Large intestine (tissue), 3 donors: ENCODE measurements at regions not wholly inside any gene's neighbourhood (a gene's known extent, or its start where the extent isn't known, plus 50 kb on each side); places are given as distances from the start of the nearest gene placed in this dataset.

Experiments
- DNase-seq, 2 donors: peaks; one replicate each; pipeline versions ENCODE4 v3.0.0 to v3.0.0-alpha.2; 2013
- H3K27ac ChIP-seq: one replicate; pipeline ENCODE4 v1.5.1; 2013; ENCODE audit warnings: low read length
- H3K27me3 ChIP-seq: 2 replicates; pipeline ENCODE4 v1.6.1; 2013; ENCODE audit warnings: low read length; ENCODE audit not compliant: control insufficient read depth, insufficient read depth
- H3K36me3 ChIP-seq: 2 replicates; pipeline ENCODE4 v1.6.1; 2013; ENCODE audit warnings: low read length; ENCODE audit not compliant: control insufficient read depth, insufficient read depth
- H3K4me1 ChIP-seq: one replicate; pipeline ENCODE4 v1.6.1; 2013; ENCODE audit warnings: low read length; ENCODE audit not compliant: control insufficient read depth, insufficient read depth
- H3K4me3 ChIP-seq: one replicate; pipeline ENCODE4 v1.5.1; 2013; ENCODE audit warnings: low read length
- H3K9me3 ChIP-seq: one replicate; pipeline ENCODE4 v1.6.1; 2013; ENCODE audit warnings: mild to moderate bottlenecking, low read depth, low read length, moderate library complexity; ENCODE audit not compliant: control insufficient read depth
- WGBS: methylation state at CpG from one replicate; pipeline ENCODE4 v1.1.5; 2013; ENCODE audit warnings: low lambda C conversion rate; ENCODE audit not compliant: insufficient coverage; 5-methylcytosine and 5-hydroxymethylcytosine counted together

DNA sequence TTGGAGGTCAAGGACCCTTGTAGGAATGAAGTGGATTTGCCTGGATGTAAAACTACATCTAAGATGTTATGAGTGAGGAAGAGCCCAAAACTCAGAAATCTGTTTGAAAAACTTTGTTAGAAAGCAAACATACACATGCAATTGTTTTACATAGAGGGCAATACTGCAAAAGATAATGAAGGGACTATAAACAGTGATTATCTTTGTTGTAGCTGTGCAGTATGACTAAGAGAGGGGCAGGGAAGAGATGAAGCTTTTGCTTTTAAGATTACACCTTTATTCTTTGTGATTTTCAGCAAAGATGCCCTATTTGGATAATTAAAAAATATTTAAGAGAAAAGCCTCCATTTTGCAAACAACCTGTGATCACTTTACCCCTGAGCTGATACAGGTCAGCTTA is 839.9 kb upstream of the RBFOX1 start:
- Histone ChIP-seq H3K27me3 (no peaks in the 10 kb centered on the region), H3K27ac (no peak overlapping the region), H3K36me3 (no peaks in the 10 kb centered on the region), H3K4me1 (peaks cover 11% of the 10 kb centered on the region), H3K4me3 (no peak overlapping the region), H3K9me3 (no peaks in the 10 kb centered on the region)
- DNase-seq, result peak; percentile 2 to 28

DNA sequence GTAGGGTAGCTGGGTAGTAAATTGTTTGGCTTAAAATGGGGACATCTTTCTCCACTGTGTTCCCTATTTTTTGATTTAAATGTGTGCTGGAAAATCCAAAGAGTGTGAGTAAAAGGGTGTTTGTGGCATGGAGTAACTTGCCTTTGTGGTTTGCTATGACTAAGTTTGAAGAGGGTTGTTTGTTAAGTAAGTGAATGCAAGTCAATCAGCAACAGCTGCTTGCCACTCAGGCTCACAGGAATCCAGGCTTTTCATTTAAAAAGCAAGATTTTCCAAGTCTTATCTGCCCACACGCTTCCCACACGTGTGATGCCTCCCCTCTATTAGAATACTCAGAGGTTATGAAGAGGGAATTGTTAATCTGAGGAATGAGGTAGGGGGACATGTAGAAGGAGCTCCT is 847.7 kb upstream of the RBFOX1 start:
- no CpG with 5 or more reads among the region's 2 CpGs for WGBS
- no peaks in the 10 kb centered on the region for H3K4me1 ChIP-seq
- H3K9me3 ChIP-seq, result no peaks in the 10 kb centered on the region
- no peak for DNase-seq
- H3K4me3 ChIP-seq, result no peak overlapping the region
- H3K27ac ChIP-seq, result no peak overlapping the region
- peaks cover 31% of the 10 kb centered on the region for H3K27me3 ChIP-seq
- no peaks in the 10 kb centered on the region for H3K36me3 ChIP-seq

DNA sequence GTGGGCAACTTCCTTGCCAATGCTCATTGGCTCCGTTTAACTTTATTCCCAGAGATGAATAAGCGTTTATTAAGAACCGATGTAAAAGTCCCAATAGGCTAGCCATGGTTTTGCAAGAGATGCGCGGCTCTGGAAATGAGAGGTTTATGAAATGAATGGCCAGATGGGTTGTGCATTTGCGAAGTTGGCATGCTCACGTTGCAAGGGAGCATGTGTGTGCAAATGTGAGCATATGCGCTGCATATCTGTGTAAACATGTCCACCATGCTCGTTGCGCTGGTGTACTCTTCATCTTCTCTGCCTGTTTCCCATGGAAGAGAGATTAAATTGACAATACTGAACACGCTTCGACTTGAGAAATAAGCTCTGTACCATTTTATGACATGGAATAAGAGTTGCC is 848.6 kb upstream of the RBFOX1 start:
- no peak overlapping the region for H3K27ac ChIP-seq
- H3K4me3 ChIP-seq, result no peak overlapping the region
- no peaks in the 10 kb centered on the region for H3K36me3 ChIP-seq
- DNase-seq, result no peak
- WGBS, result no CpG with 5 or more reads among the region's 12 CpGs
- H3K9me3 ChIP-seq, result no peaks in the 10 kb centered on the region
- H3K4me1 ChIP-seq, result no peaks in the 10 kb centered on the region
- peaks cover 31% of the 10 kb centered on the region for H3K27me3 ChIP-seq

DNA sequence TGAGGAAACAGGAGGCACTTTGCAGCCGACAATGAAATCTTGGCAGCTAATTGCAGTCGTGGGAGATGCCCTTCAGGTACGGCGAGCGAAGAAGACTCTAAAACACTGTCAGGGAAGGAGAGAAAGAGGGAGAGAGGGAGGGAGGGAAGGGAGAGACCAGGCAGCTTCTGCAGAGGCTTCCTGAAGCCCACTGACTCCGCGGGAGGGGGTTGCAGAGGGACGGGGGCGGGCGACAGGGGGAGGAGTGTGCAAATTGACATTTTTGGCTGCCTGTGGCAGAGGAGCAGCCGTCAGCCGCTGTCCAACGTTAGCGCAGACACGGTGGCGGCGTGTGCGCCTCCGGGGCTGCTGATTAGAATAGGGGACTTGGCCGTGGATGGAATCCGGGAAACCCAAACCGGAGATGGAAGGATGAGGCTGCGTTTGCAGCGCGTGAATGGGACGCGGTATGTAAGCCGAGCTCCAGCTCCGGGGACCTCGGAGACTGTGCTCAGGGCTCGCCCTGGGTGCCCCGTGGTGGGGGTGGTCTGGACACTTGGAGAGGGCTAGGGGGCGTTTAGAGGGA is 849.1 kb upstream of the RBFOX1 start:
- H3K27ac ChIP-seq, result no peak overlapping the region
- H3K4me1 ChIP-seq, result no peaks in the 10 kb centered on the region
- H3K36me3 ChIP-seq, result no peaks in the 10 kb centered on the region
- H3K9me3 ChIP-seq, result no peaks in the 10 kb centered on the region
- H3K27me3 ChIP-seq, result peaks cover 31% of the 10 kb centered on the region
- WGBS, result no CpG with 5 or more reads among the region's 33 CpGs
- H3K4me3 ChIP-seq, result no peak overlapping the region
- no peak for DNase-seq

DNA sequence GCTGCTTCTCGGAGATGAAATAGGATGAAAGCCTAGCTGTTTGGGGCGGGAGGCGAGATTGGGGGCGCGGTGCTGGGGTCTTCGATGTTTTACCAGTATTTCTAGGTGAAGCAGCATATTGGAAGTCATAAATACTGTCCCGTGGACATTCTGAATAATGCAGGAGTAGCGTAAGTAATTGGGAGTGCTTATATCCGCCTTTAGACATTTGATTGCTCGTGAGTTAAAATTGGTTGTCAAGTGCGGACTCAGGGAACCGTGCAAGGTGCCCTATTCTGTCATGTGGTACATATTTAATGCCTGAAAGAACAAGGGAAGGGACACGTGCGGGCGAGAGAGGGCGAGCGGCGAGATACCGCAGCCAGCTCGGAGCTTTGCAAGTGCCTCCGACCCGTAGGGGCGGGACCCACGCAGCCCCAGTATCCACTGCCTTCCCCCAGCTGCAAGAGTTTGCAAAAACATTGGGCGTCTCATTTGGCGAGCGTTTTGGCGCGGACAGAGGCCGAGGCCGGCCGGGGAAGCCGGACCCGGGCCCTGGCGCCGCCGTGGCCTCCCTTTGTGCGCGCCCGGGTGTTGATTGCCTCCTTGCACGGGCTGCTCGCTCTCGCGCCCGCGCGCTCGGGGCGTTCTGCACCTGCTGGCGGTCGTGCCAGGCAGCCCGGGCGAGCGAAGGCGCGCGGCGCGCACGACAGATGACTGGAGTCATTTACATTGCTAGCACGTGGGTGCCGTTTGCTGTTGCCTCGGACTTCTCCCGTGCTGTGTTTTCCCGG is 849.8 kb upstream of the RBFOX1 start:
- Histone ChIP-seq H3K36me3 (no peaks in the 10 kb centered on the region), H3K4me1 (no peaks in the 10 kb centered on the region), H3K4me3 (no peak overlapping the region), H3K27ac (no peak overlapping the region), H3K27me3 (peaks cover 31% of the 10 kb centered on the region), H3K9me3 (no peaks in the 10 kb centered on the region)
- 0% methylated on average over 1 of the region's 65 CpGs for WGBS
- DNase-seq, result peak in 1 of 2 donors; percentile 4

DNA sequence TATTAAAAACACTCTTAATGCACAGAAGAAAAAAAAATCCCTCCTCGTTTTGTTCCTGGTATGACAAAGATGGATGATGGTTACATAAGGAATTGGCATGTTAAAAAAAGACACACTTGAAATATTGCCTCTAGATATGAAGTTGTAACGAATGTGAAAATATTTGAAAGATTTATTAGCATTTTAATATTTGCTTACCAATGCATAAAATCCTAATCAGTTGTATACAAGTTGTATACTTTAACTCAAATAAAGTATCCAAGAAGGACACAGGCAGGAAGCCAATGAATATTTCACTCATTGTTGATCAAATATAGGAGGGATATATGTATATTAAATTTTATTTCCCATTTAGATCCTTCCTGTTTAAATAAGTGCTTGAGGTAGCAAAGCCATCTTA is 850.8 kb upstream of the RBFOX1 start:
- no peaks in the 10 kb centered on the region for H3K36me3 ChIP-seq
- DNase-seq, result no peak
- no CpG with 5 or more reads among the region's 2 CpGs for WGBS
- H3K27ac ChIP-seq, result no peak overlapping the region
- H3K4me1 ChIP-seq, result no peaks in the 10 kb centered on the region
- H3K27me3 ChIP-seq, result peaks cover 31% of the 10 kb centered on the region
- H3K9me3 ChIP-seq, result no peaks in the 10 kb centered on the region
- no peak overlapping the region for H3K4me3 ChIP-seq

DNA sequence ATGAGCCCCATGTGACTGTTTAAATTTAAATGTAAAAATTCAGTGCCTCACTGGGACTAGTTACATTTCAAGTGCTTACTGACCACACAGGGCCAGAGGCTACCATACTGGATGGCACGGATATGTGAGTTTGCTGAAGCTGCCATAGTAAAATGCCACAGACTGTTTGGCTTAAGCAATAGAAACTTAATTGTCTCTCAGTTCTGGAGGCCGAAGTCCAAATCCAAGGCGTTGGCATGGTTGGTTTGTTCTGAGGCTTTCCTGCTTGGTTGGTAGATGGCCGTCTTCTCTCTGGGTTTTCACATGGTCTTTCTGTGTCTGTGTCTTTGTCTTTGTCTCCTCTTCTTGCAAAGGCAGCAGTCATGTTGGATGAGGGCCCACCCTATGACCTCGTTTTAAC is 878.9 kb upstream of the RBFOX1 start:
- Histone ChIP-seq H3K4me3 (no peak overlapping the region), H3K4me1 (no peaks in the 10 kb centered on the region), H3K27me3 (no peaks in the 10 kb centered on the region), H3K36me3 (no peaks in the 10 kb centered on the region), H3K9me3 (no peaks in the 10 kb centered on the region), H3K27ac (no peak overlapping the region)
- DNase-seq, result no peak
- 66% methylated on average over 3 of the region's 5 CpGs for WGBS

DNA sequence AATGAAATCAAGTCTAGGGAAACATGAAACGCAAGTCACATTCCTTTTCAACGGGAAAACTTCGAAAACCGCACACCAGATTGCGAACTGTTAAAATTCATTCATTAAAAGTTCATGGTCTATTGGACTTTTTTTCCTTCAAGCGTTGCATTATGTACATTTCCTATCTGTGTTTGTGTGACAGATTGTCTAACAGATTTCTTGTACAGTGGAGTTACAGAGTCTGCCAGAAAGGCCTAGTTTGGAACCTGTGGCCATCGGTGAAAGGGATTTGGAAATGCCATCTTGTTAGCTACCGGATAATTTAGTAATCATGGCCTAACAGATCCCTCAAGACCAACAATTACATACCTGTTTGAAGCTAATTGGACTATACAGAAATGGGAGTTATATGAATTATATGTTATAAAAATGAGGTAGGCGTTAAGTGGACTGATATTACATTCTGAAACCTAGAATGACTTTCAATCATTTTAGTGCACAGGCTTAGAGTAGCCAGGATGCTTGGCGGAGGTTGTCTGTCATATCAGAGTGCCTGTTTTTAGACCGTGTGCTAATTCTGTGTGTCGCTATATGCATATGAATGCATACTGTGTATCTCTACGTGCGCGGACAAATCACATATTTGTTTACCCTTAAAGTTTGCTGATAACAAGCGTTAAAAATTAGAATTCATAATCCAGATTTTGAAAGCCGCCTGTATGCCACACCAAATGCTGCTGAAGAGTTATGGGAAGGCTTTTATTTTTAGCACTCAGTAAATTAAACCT is 885.4 kb upstream of the RBFOX1 start:
- Histone ChIP-seq H3K27ac (no peak overlapping the region), H3K27me3 (no peaks in the 10 kb centered on the region), H3K9me3 (no peaks in the 10 kb centered on the region), H3K36me3 (no peaks in the 10 kb centered on the region), H3K4me3 (no peak overlapping the region), H3K4me1 (no peaks in the 10 kb centered on the region)
- 100% methylated on average over 1 of the region's 17 CpGs for WGBS
- no peak for DNase-seq

DNA sequence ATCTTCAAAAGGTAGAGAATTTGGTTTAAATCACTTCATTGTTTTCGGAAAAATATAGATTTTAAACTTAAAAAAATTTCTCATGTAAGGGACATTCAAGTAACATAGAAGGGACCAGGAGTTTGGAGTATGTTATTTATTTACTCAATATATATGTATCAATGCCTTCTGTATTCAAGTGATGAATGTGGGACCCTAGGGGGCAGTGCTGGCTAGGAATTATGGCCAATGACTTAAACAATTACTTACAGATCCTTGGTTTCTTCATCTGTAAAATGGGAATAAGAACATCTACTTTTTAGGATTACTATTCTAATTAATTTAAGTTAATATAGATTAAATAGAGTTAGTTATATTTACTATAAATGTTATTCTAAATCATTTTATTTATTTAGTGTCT is 886.3 kb upstream of the RBFOX1 start:
- no peak for DNase-seq
- Histone ChIP-seq H3K36me3 (no peaks in the 10 kb centered on the region), H3K9me3 (no peaks in the 10 kb centered on the region), H3K27ac (no peak overlapping the region), H3K4me3 (no peak overlapping the region), H3K4me1 (no peaks in the 10 kb centered on the region), H3K27me3 (no peaks in the 10 kb centered on the region)
- no CpG with 5 or more reads among the region's 1 CpG for WGBS

DNA sequence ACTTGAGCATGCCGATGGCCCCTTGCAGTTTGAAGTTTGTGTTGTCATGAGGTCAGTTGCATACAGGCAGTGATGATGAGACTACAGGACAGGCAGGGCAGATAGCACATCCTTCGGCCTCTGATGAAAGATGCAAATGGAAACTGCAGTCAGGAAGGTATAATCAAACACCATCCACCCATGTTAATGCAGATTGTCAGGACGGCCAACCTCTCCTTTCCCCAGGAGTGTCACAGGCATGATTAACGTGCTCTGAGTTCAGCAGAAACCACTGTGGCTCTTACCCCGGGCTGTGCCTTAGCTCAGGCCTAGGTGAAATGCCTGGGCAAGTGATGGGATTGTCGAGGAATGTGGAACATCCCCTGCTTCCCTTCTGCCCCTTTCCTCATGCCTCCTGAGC is 893.5 kb upstream of the RBFOX1 start:
- H3K4me1 ChIP-seq, result no peaks in the 10 kb centered on the region
- no peaks in the 10 kb centered on the region for H3K36me3 ChIP-seq
- H3K27ac ChIP-seq, result no peak overlapping the region
- H3K27me3 ChIP-seq, result no peaks in the 10 kb centered on the region
- H3K9me3 ChIP-seq, result no peaks in the 10 kb centered on the region
- WGBS, result no CpG with 5 or more reads among the region's 6 CpGs
- no peak for DNase-seq
- no peak overlapping the region for H3K4me3 ChIP-seq
